PC-3 (cell line): ENCODE measurements at regions not wholly inside any gene's neighbourhood (a gene's known extent, or its start where the extent isn't known, plus 50 kb on each side); places are given as distances from the start of the nearest gene placed in this dataset.

Experiments used
- ATAC-seq: fragments of 200-7000 bp; cut with Tn5 transposase; 2 replicates; pipeline ENCODE4 v1.9.1; 2020; ENCODE audit warnings: mild to moderate bottlenecking, moderate library complexity
- BruUV-seq: library from RNA; stranded (reverse); fragments of 400-500 nt; replicated peaks from 2 replicates; lab custom pipeline; 2021; lab: Mats Ljungman, UMichigan
- CTCF ChIA-PET: fragments of 300-600 bp; sonication (Branson Sonifier 250); formaldehyde crosslinking; loops from one replicate; lab custom pipeline; 2022; ENCODE audit warnings: antibody characterized with exemption; lab: Charles Lee
- POLR2A ChIA-PET: fragments of 300-600 bp; sonication (Branson Sonifier 250); formaldehyde crosslinking; loops from one replicate; lab custom pipeline; 2022; ENCODE audit warnings: antibody characterized with exemption; ENCODE audit not compliant: unreplicated experiment; lab: Charles Lee
- DNase-seq: peaks from one replicate; pipeline ENCODE4 v3.0.0-alpha.2; 2015
- H2AFZ ChIP-seq: fragments of 300-600 bp; sonication (generic); 2 replicates; pipeline ENCODE4 v1.6.0; 2016; ENCODE audit warnings: antibody characterized with exemption, low read length
- H3F3A ChIP-seq: fragments of 300-600 bp; sonication (generic); one replicate; pipeline ENCODE4 v1.6.0; 2017; ENCODE audit warnings: antibody characterized with exemption, low read length, control low read depth, mild to moderate bottlenecking; ENCODE audit not compliant: unreplicated experiment
- H3K27ac ChIP-seq: fragments of 300-600 bp; sonication (generic); 2 replicates; pipeline ENCODE4 v1.5.1; 2016; ENCODE audit warnings: mild to moderate bottlenecking, low read length
- H3K27me3 ChIP-seq: fragments of 300-600 bp; sonication (generic); 2 replicates; pipeline ENCODE4 v1.6.1; 2016; ENCODE audit warnings: low read length, mixed read lengths
- H3K36me3 ChIP-seq: fragments of 300-600 bp; sonication (generic); 2 replicates; pipeline ENCODE4 v1.6.1; 2016; ENCODE audit warnings: low read depth, mixed run types, low read length, mixed read lengths
- H3K4me1 ChIP-seq: fragments of 300-600 bp; sonication (generic); 2 replicates; pipeline ENCODE4 v1.5.1; 2016; ENCODE audit warnings: low read length; ENCODE audit not compliant: insufficient read depth
- H3K4me2 ChIP-seq: fragments of 300-600 bp; sonication (generic); 2 replicates; pipeline ENCODE4 v1.6.0; 2016; ENCODE audit warnings: low read length
- H3K4me3 ChIP-seq: fragments of 300-600 bp; sonication (generic); 2 replicates; pipeline ENCODE4 v1.5.1; 2016; ENCODE audit warnings: mild to moderate bottlenecking, low read length, mixed read lengths
- H3K79me2 ChIP-seq: fragments of 300-600 bp; sonication (generic); 2 replicates; pipeline ENCODE4 v1.6.1; 2017; ENCODE audit warnings: low read length, mixed read lengths
- H3K9ac ChIP-seq: fragments of 300-600 bp; sonication (generic); 2 replicates; pipeline ENCODE4 v1.6.0; 2016; ENCODE audit warnings: mild to moderate bottlenecking, low read length
- H3K9me2 ChIP-seq: fragments of 300-600 bp; sonication (generic); replicated peaks from 2 replicates; pipeline ENCODE4 v1.6.1; 2016; ENCODE audit warnings: mixed run types, low read length, mixed read lengths
- H3K9me3 ChIP-seq: fragments of 300-600 bp; sonication (generic); 2 replicates; pipeline ENCODE4 v1.6.1; 2016; ENCODE audit warnings: low read length, mixed read lengths
- H4K20me1 ChIP-seq: fragments of 300-600 bp; sonication (generic); 2 replicates; pipeline ENCODE4 v1.6.1; 2016; ENCODE audit warnings: low read length, mixed read lengths
- CTCF ChIP-seq: fragments of 300-600 bp; sonication (generic); conservative IDR thresholded peaks from 2 replicates; pipeline ENCODE4 v1.5.1; 2017; ENCODE audit warnings: antibody characterized with exemption, low read depth, mild to moderate bottlenecking, low read length
- EZH2 ChIP-seq: fragments of 300-600 bp; sonication (generic); IDR thresholded peaks from one replicate; pipeline ENCODE4 v1.6.1; 2017; ENCODE audit warnings: antibody characterized with exemption, mild to moderate bottlenecking, low read length; ENCODE audit not compliant: unreplicated experiment
- EZH2phosphoT487 ChIP-seq: fragments of 300-600 bp; sonication (generic); IDR thresholded peaks from 2 replicates; pipeline ENCODE4 v1.6.1; 2018; ENCODE audit warnings: mild to moderate bottlenecking, antibody characterized with exemption, low read length, borderline replicate concordance
- intact Hi-C: fragments of 100-400 bp; cut with micrococcal nuclease; formaldehyde crosslinking; loops from 2 replicates; pipeline ENCODE4 v1.9.0; 2023

DNA sequence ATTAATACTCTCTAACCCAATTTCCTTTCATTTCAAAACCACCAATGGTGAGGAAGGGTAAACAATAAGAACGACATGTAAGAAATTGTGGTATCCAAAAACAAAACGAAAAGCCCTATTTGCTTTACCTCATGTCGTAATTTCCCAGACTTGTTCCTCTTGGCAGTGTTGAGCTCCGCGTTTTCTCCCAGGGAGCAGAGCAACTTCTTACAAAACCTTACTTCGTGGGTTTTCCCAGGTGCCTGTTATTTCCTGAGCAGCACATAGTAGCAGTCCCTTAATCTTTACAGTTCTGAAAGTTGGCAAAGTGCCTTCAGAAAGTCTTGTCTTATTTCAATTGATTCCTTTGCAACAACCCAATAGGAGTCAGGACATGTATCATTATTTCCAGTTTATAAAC is 207.9 kb upstream of the MARCKS start:
- H3K4me1 ChIP-seq = peaks cover 24% of the 10 kb centered on the region
- no peak overlapping the region for H3K4me2 ChIP-seq
- CTCF ChIA-PET = no interaction called here
- H3K79me2 ChIP-seq = no peaks in the 10 kb centered on the region
- no TSS peak for BruUV-seq
- no peak overlapping the region for H3K27ac ChIP-seq
- intact Hi-C loops = loop anchor here (5.0 kb wide), 1 partner anchor 43 kb away; no protein-coding TSS in a partner anchor
- H4K20me1 ChIP-seq = no peaks in the 10 kb centered on the region
- no peaks in the 10 kb centered on the region for H3K36me3 ChIP-seq
- H3K27me3 ChIP-seq = no peaks in the 10 kb centered on the region
- DNase-seq (no peak), ATAC-seq (no peak)
- H3K9me2 ChIP-seq = no peaks in the 10 kb centered on the region
- no peak overlapping the region for H2AFZ ChIP-seq
- no peak for TF ChIP-seq CTCF
- POLR2A ChIA-PET = no interaction called here
- H3K9ac ChIP-seq = no peak overlapping the region
- H3K9me3 ChIP-seq = no peaks in the 10 kb centered on the region
- H3F3A ChIP-seq = no peaks in the 10 kb centered on the region
- no peak overlapping the region for H3K4me3 ChIP-seq

DNA sequence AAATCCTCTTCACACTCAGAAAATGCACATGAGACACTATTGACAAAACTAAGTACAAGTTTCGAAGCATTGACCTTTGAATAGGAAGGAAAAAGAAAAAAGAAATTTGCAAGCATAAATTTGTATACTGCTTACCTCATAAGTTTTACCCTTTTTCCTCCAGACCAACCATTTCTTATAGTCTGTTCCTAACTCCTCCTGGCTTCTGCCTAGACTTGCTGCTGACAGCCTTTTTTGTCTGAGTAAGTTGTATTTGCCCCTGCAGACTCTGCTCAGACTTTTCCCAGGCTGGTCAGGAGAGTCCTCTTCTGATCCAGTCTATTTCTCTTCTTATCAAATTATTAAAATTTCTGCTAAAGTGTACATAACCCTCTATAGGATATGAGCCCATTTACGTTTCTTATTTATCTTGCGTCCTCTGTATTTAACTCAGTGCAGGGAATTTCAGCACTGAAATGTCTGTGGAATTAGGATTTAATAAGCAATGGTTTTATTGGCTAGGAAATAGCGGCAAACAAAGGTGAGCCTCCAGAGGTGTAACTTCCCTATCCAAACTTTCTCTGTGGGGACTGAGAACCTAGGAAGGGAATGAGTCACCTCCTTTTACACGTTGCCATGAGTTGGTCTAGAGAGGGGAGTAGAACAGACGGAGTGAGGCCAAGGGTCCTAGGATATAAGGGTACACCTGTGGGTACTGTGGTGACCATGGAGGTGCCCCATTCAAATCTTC is 207.1 kb upstream of the MARCKS start:
- no peaks in the 10 kb centered on the region for H3K36me3 ChIP-seq
- no peaks in the 10 kb centered on the region for H3F3A ChIP-seq
- no peak overlapping the region for H3K4me2 ChIP-seq
- DNase-seq = no peak
- no peaks in the 10 kb centered on the region for H3K9me2 ChIP-seq
- CTCF ChIA-PET = no interaction called here
- no peak for ATAC-seq
- no peak overlapping the region for H3K27ac ChIP-seq
- BruUV-seq = no TSS peak
- POLR2A ChIA-PET = no interaction called here
- H3K27me3 ChIP-seq = no peaks in the 10 kb centered on the region
- peaks cover 25% of the 10 kb centered on the region for H3K4me1 ChIP-seq
- no peak overlapping the region for H3K4me3 ChIP-seq
- H3K9ac ChIP-seq = no peak overlapping the region
- H3K9me3 ChIP-seq = no peaks in the 10 kb centered on the region
- no peak for TF ChIP-seq EZH2
- no peak for TF ChIP-seq CTCF
- no peak for TF ChIP-seq EZH2phosphoT487
- intact Hi-C loops = loop anchor here (5.0 kb wide), 1 partner anchor 42 kb away; no protein-coding TSS in a partner anchor
- H4K20me1 ChIP-seq = no peaks in the 10 kb centered on the region
- H3K79me2 ChIP-seq = no peaks in the 10 kb centered on the region
- H2AFZ ChIP-seq = no peak overlapping the region

DNA sequence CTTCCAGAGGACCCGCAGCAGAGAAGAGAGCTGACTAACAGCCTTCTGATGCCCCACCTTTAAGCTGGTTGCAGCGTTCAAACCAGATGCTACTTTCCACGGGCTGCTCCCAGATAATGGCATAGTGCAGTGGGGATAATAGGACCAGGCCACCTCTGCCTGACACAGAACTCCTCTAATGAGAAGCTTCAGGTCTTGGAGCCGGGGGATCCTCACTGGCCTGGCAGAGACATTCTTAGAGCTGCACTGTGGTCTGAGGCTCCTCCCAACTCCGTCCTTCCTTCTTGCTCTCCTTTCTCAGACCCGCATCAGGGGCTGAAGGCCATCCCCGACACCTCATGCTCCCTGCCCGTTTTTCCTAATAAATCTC is 206.6 kb upstream of the MARCKS start:
- H3K27ac ChIP-seq = no peak overlapping the region
- intact Hi-C loops = no loop called here
- CTCF ChIA-PET = no interaction called here
- DNase-seq (no peak), ATAC-seq (no peak)
- no peak overlapping the region for H3K4me2 ChIP-seq
- no peaks in the 10 kb centered on the region for H3K27me3 ChIP-seq
- no TSS peak for BruUV-seq
- no peak overlapping the region for H2AFZ ChIP-seq
- no peaks in the 10 kb centered on the region for H3K9me2 ChIP-seq
- H3K9me3 ChIP-seq = no peaks in the 10 kb centered on the region
- H3K4me3 ChIP-seq = no peak overlapping the region
- H3K36me3 ChIP-seq = no peaks in the 10 kb centered on the region
- H3K79me2 ChIP-seq = no peaks in the 10 kb centered on the region
- POLR2A ChIA-PET = no interaction called here
- no peaks in the 10 kb centered on the region for H4K20me1 ChIP-seq
- no peak for TF ChIP-seq EZH2phosphoT487
- no peak for TF ChIP-seq CTCF
- TF ChIP-seq EZH2 = no peak
- H3K4me1 ChIP-seq = peaks cover 25% of the 10 kb centered on the region
- H3K9ac ChIP-seq = no peak overlapping the region
- H3F3A ChIP-seq = no peaks in the 10 kb centered on the region
